WTC11 (cell line): ENCODE measurements at regions not wholly inside any gene's neighbourhood (a gene's known extent, or its start where the extent isn't known, plus 50 kb on each side); places are given as distances from the start of the nearest gene placed in this dataset.

ENCODE experiments used
- ATAC-seq: fragments of 200-7000 bp; cut with Tn5 transposase; 2 replicates; pipeline ENCODE4 v1.10.0; 2021; ENCODE audit warnings: mild to moderate bottlenecking, moderate library complexity
- CTCF ChIA-PET: fragments of 300-600 bp; sonication (Branson Sonifier 250); formaldehyde crosslinking; loops from one replicate; lab custom pipeline; 2021; ENCODE audit warnings: antibody characterized with exemption; lab: Charles Lee
- POLR2A ChIA-PET: fragments of 350-600 bp; sonication (Branson Sonifier 250); formaldehyde crosslinking; loops from one replicate; lab custom pipeline; 2021; ENCODE audit warnings: antibody characterized with exemption; lab: Charles Lee
- DNase-seq: peaks from one replicate; pipeline ENCODE4 v3.0.0; 2021; ENCODE audit warnings: low spot score
- H3K27ac Mint-ChIP-seq: 2 replicates; pipeline ENCODE4 v1.8.0; 2021; ENCODE audit warnings: mixed read lengths
- H3K27me3 Mint-ChIP-seq: 2 replicates; pipeline ENCODE4 v1.8.0; 2021; ENCODE audit warnings: low read depth, mild to moderate bottlenecking, moderate library complexity, mixed read lengths
- H3K36me3 Mint-ChIP-seq: 2 replicates; pipeline ENCODE4 v1.8.0; 2021; ENCODE audit warnings: mixed read lengths
- H3K4me1 Mint-ChIP-seq: 2 replicates; pipeline ENCODE4 v1.8.0; 2022; ENCODE audit warnings: mixed read lengths
- H3K4me3 Mint-ChIP-seq: 2 replicates; pipeline ENCODE4 v1.8.0; 2021; ENCODE audit warnings: mild to moderate bottlenecking, moderate library complexity, mixed read lengths
- H3K9me3 Mint-ChIP-seq: 2 replicates; pipeline ENCODE4 v1.8.0; 2021; ENCODE audit warnings: mixed read lengths
- CBFB ChIP-seq: sonication (generic); formaldehyde crosslinking; IDR thresholded peaks from 2 replicates; pipeline ENCODE4 v1.8.1; 2022; ENCODE audit warnings: mild to moderate bottlenecking, low read depth, missing genetic modification reagents
- CTCF ChIP-seq: fragments of 200-600 bp; IDR thresholded peaks from 2 replicates; pipeline ENCODE4 v1.8.0; 2022; ENCODE audit warnings: antibody characterized with exemption
- E2F1 ChIP-seq: sonication (generic); formaldehyde crosslinking; IDR thresholded peaks from 2 replicates; pipeline ENCODE4 v1.8.0; 2022; ENCODE audit warnings: mild to moderate bottlenecking, missing genetic modification reagents
- ELF4 ChIP-seq: sonication (generic); formaldehyde crosslinking; IDR thresholded peaks from 2 replicates; pipeline ENCODE4 v1.8.1; 2022; ENCODE audit warnings: low read depth, mild to moderate bottlenecking, moderate library complexity, missing genetic modification reagents
- GTF2I ChIP-seq: fragments of 250-450 bp; sonication (Bioruptor Pico); conservative IDR thresholded peaks from 2 replicates; pipeline ENCODE4 v1.4.0; 2021; ENCODE audit warnings: mild to moderate bottlenecking
- HMGA2 ChIP-seq: fragments of 250-450 bp; sonication (Bioruptor Pico); IDR thresholded peaks from 2 replicates; pipeline ENCODE4 v1.4.0; 2021; ENCODE audit warnings: mild to moderate bottlenecking, moderate library complexity
- JAZF1 ChIP-seq: fragments of 250-450 bp; sonication (Bioruptor Pico); IDR thresholded peaks from 2 replicates; pipeline ENCODE4 v1.9.0; 2021; ENCODE audit warnings: moderate library complexity, mild to moderate bottlenecking, inconsistent platforms
- NR3C1 ChIP-seq: sonication (generic); formaldehyde crosslinking; conservative IDR thresholded peaks from 2 replicates; pipeline ENCODE4 v1.8.1; 2023; ENCODE audit warnings: low read depth, mild to moderate bottlenecking, missing genetic modification reagents
- ZNF121 ChIP-seq: sonication (generic); formaldehyde crosslinking; IDR thresholded peaks from 2 replicates; pipeline ENCODE4 v1.8.0; 2023; ENCODE audit warnings: missing genetic modification reagents
- ZNF219 ChIP-seq: sonication (generic); formaldehyde crosslinking; IDR thresholded peaks from 2 replicates; pipeline ENCODE4 v1.8.0; 2023; ENCODE audit warnings: missing genetic modification reagents, mild to moderate bottlenecking, borderline replicate concordance
- ZNF263 ChIP-seq: sonication (generic); formaldehyde crosslinking; IDR thresholded peaks from 2 replicates; pipeline ENCODE4 v1.8.1; 2022; ENCODE audit warnings: low read depth, mild to moderate bottlenecking, moderate library complexity, missing genetic modification reagents
- TF ChIP-seq, protein P1 (sequence below): fragments of 250-450 bp; sonication (Bioruptor Pico); IDR thresholded peaks from 2 replicates; pipeline ENCODE4 v1.8.0; 2021; ENCODE audit warnings: mild to moderate bottlenecking
- TF ChIP-seq, protein P2 (sequence below): sonication (generic); formaldehyde crosslinking; IDR thresholded peaks from 2 replicates; pipeline ENCODE4 v1.8.1; 2023; ENCODE audit warnings: mild to moderate bottlenecking, moderate library complexity, missing genetic modification reagents
- TF ChIP-seq, protein P3 (sequence below): fragments of 250-450 bp; sonication (Bioruptor Pico); IDR thresholded peaks from 2 replicates; pipeline ENCODE4 v1.9.0; 2021; ENCODE audit warnings: mild to moderate bottlenecking, borderline replicate concordance

- H3K27ac Mint-ChIP-seq, result no peak overlapping the region
- ChIA-PET POLR2A (no interaction called here), CTCF (interaction anchor here (0.5 to 1.0 kb wide), 2 partner anchors 178 to 252 kb away, joined by 3 read pairs; no protein-coding TSS in a partner anchor)
- peaks cover 59% of the 10 kb centered on the region for H3K9me3 Mint-ChIP-seq
- peaks cover 2% of the 10 kb centered on the region for H3K36me3 Mint-ChIP-seq
- H3K27me3 Mint-ChIP-seq, result no peaks in the 10 kb centered on the region
- DNase-seq, result peak; percentile 31
- H3K4me3 Mint-ChIP-seq, result no peak overlapping the region
- H3K4me1 Mint-ChIP-seq, result peaks cover 6% of the 10 kb centered on the region; the same call in 1 of the 2 replicates
- TF ChIP-seq ZNF219 (CRISPR knock-in tag) (no peak), CTCF (0 out of 2 replicates have a peak, but pooled peaks have one; percentile 13)
- ATAC-seq, result peak; percentile 86
Observed at GRCh38 chr2:104254017-104254416, 599.9 kb upstream of the POU3F3 start.

GRCh38 chr2:104262714-104263113, 591.2 kb upstream of the POU3F3 start:
- Mint-ChIP-seq H3K36me3 (peaks cover 40% of the 10 kb centered on the region), H3K4me3 (no peak overlapping the region), H3K27me3 (no peaks in the 10 kb centered on the region), H3K27ac (no peak overlapping the region), H3K4me1 (no peaks in the 10 kb centered on the region), H3K9me3 (peaks cover 71% of the 10 kb centered on the region)
- ChIA-PET POLR2A (no interaction called here), CTCF (no interaction called here)
- TF ChIP-seq ZNF263 (CRISPR knock-in tag) (no peak), HMGA2 (CRISPR knock-in tag) (no peak), ZNF121 (no peak), JAZF1 (CRISPR knock-in tag) (no peak), ELF4 (CRISPR knock-in tag) (no peak), CBFB (CRISPR knock-in tag) (no peak), NR3C1 (CRISPR knock-in tag) (no peak), E2F1 (no peak), GTF2I (CRISPR knock-in tag) (no peak)
- TF ChIP-seq, protein P1, sequence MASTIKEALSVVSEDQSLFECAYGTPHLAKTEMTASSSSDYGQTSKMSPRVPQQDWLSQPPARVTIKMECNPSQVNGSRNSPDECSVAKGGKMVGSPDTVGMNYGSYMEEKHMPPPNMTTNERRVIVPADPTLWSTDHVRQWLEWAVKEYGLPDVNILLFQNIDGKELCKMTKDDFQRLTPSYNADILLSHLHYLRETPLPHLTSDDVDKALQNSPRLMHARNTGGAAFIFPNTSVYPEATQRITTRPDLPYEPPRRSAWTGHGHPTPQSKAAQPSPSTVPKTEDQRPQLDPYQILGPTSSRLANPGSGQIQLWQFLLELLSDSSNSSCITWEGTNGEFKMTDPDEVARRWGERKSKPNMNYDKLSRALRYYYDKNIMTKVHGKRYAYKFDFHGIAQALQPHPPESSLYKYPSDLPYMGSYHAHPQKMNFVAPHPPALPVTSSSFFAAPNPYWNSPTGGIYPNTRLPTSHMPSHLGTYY (CRISPR knock-in tag), result no peak
- TF ChIP-seq, protein P2, sequence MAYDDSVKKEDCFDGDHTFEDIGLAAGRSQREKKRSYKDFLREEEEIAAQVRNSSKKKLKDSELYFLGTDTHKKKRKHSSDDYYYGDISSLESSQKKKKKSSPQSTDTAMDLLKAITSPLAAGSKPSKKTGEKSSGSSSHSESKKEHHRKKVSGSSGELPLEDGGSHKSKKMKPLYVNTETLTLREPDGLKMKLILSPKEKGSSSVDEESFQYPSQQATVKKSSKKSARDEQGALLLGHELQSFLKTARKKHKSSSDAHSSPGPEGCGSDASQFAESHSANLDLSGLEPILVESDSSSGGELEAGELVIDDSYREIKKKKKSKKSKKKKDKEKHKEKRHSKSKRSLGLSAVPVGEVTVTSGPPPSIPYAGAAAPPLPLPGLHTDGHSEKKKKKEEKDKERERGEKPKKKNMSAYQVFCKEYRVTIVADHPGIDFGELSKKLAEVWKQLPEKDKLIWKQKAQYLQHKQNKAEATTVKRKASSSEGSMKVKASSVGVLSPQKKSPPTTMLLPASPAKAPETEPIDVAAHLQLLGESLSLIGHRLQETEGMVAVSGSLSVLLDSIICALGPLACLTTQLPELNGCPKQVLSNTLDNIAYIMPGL (CRISPR knock-in tag), result no peak
- TF ChIP-seq, protein P3, sequence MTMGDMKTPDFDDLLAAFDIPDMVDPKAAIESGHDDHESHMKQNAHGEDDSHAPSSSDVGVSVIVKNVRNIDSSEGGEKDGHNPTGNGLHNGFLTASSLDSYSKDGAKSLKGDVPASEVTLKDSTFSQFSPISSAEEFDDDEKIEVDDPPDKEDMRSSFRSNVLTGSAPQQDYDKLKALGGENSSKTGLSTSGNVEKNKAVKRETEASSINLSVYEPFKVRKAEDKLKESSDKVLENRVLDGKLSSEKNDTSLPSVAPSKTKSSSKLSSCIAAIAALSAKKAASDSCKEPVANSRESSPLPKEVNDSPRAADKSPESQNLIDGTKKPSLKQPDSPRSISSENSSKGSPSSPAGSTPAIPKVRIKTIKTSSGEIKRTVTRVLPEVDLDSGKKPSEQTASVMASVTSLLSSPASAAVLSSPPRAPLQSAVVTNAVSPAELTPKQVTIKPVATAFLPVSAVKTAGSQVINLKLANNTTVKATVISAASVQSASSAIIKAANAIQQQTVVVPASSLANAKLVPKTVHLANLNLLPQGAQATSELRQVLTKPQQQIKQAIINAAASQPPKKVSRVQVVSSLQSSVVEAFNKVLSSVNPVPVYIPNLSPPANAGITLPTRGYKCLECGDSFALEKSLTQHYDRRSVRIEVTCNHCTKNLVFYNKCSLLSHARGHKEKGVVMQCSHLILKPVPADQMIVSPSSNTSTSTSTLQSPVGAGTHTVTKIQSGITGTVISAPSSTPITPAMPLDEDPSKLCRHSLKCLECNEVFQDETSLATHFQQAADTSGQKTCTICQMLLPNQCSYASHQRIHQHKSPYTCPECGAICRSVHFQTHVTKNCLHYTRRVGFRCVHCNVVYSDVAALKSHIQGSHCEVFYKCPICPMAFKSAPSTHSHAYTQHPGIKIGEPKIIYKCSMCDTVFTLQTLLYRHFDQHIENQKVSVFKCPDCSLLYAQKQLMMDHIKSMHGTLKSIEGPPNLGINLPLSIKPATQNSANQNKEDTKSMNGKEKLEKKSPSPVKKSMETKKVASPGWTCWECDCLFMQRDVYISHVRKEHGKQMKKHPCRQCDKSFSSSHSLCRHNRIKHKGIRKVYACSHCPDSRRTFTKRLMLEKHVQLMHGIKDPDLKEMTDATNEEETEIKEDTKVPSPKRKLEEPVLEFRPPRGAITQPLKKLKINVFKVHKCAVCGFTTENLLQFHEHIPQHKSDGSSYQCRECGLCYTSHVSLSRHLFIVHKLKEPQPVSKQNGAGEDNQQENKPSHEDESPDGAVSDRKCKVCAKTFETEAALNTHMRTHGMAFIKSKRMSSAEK (CRISPR knock-in tag), result no peak
- ATAC-seq (no peak), DNase-seq (no peak)
